ENCODE measurements at regions not wholly inside any gene's neighbourhood (a gene's known extent, or its start where the extent isn't known, plus 50 kb on each side); places are given as distances from the start of the nearest gene placed in this dataset.
"Not testable (repeated sequence)": the region's sequence is repeated elsewhere in the genome, so short reads cannot be mapped to it uniquely, and the experiment has no call there.

- Histone ChIP-seq H3K4me1 (no peaks in the 10 kb centered on the region), H3K4me3 (ENCODE audit: low read depth, low read length) (no peak overlapping the region), H3K4me2 (ENCODE audit: low read length) (no peak overlapping the region), H3K27me3 (ENCODE audit: control insufficient read depth, insufficient read depth, low read length) (no peaks in the 10 kb centered on the region), H3K9ac (no peak overlapping the region), H3K79me2 (no peaks in the 10 kb centered on the region), H3K9me3 (ENCODE audit: control insufficient read depth, low read length) (no peaks in the 10 kb centered on the region), H3K36me3 (ENCODE audit: control insufficient read depth, insufficient read depth, low read length) (no peaks in the 10 kb centered on the region), H3K27ac (no peak overlapping the region), H2AFZ (no peak overlapping the region)
- no peak for TF ChIP-seq CTCF (IDR thresholded peaks at IDR 0.05)
Measured at GRCh38 chr5:174947548-174947947, 223.2 kb downstream of the MSX2 start.

- Histone ChIP-seq H3K4me2 (ENCODE audit: low read length) (no peak overlapping the region), H3K4me1 (no peaks in the 10 kb centered on the region), H2AFZ (no peak overlapping the region), H3K9ac (no peak overlapping the region), H3K9me3 (ENCODE audit: control insufficient read depth, low read length) (no peaks in the 10 kb centered on the region), H3K27ac (no peak overlapping the region), H3K79me2 (no peaks in the 10 kb centered on the region), H3K4me3 (ENCODE audit: low read depth, low read length) (no peak overlapping the region), H3K36me3 (ENCODE audit: control insufficient read depth, insufficient read depth, low read length) (no peaks in the 10 kb centered on the region), H3K27me3 (ENCODE audit: control insufficient read depth, insufficient read depth, low read length) (no peaks in the 10 kb centered on the region)
- TF ChIP-seq CTCF (IDR thresholded peaks at IDR 0.05): no peak
Measured at GRCh38 chr5:174945853-174946252, 221.5 kb downstream of the MSX2 start.

GRCh38 chr5:174943785-174944184 lies 219.4 kb downstream of the MSX2 start:
- no peak overlapping the region for H2AFZ ChIP-seq
- no peak overlapping the region for H3K9ac ChIP-seq
- TF ChIP-seq CTCF (IDR thresholded peaks at IDR 0.05): no peak
- H3K27ac ChIP-seq: no peak overlapping the region
- no peaks in the 10 kb centered on the region for H3K9me3 ChIP-seq (ENCODE audit: control insufficient read depth, low read length)
- H3K4me1 ChIP-seq: no peaks in the 10 kb centered on the region
- no peaks in the 10 kb centered on the region for H3K27me3 ChIP-seq (ENCODE audit: control insufficient read depth, insufficient read depth, low read length)
- H3K4me3 ChIP-seq (ENCODE audit: low read depth, low read length): no peak overlapping the region
- H3K36me3 ChIP-seq (ENCODE audit: control insufficient read depth, insufficient read depth, low read length): no peaks in the 10 kb centered on the region
- H3K79me2 ChIP-seq: no peaks in the 10 kb centered on the region
- no peak overlapping the region for H3K4me2 ChIP-seq (ENCODE audit: low read length)

- not testable (repeated sequence) for H3K4me1 ChIP-seq
Measured at GRCh38 chr5:174943002-174943401, 218.6 kb downstream of the MSX2 start.

GRCh38 chr5:174937201-174938123 lies 213.1 kb downstream of the MSX2 start:
- Histone ChIP-seq H3K9ac (no peak overlapping the region), H3K4me3 (ENCODE audit: low read depth, low read length) (no peak overlapping the region), H3K36me3 (ENCODE audit: control insufficient read depth, insufficient read depth, low read length) (no peaks in the 10 kb centered on the region), H3K79me2 (no peaks in the 10 kb centered on the region), H3K4me1 (no peaks in the 10 kb centered on the region), H3K4me2 (ENCODE audit: low read length) (no peak overlapping the region), H2AFZ (no peak overlapping the region), H3K27ac (no peak overlapping the region), H3K9me3 (ENCODE audit: control insufficient read depth, low read length) (no peaks in the 10 kb centered on the region), H3K27me3 (ENCODE audit: control insufficient read depth, insufficient read depth, low read length) (no peaks in the 10 kb centered on the region)
- TF ChIP-seq CTCF (IDR thresholded peaks at IDR 0.05): no peak

More at GRCh38 chr5:174943002-174943401, 218.6 kb downstream of the MSX2 start:
- H3K79me2 ChIP-seq; H3K4me3 ChIP-seq (ENCODE audit: low read depth, low read length); H3K36me3 ChIP-seq (ENCODE audit: control insufficient read depth, insufficient read depth, low read length); H3K4me2 ChIP-seq (ENCODE audit: low read length); H3K9me3 ChIP-seq (ENCODE audit: control insufficient read depth, low read length); H2AFZ ChIP-seq; H3K9ac ChIP-seq; H3K27ac ChIP-seq; H3K27me3 ChIP-seq (ENCODE audit: control insufficient read depth, insufficient read depth, low read length): not testable (repeated sequence)

Measured in parathyroid adenoma (tissue), 2 donors.